GM21528 (cell line): ENCODE measurements at regions not wholly inside any gene's neighbourhood (a gene's known extent, or its start where the extent isn't known, plus 50 kb on each side); places are given as distances from the start of the nearest gene placed in this dataset.
"Not testable (repeated sequence)": the region's sequence is repeated elsewhere in the genome, so short reads cannot be mapped to it uniquely, and the experiment has no call there.

Experiments used
- ATAC-seq: cut with Tn5 transposase; IDR thresholded peaks from one replicate; pipeline ENCODE4 v1.9.1; 2021; ENCODE audit warnings: mild to moderate bottlenecking, moderate library complexity; ENCODE audit not compliant: unreplicated experiment, low FRiP score

DNA sequence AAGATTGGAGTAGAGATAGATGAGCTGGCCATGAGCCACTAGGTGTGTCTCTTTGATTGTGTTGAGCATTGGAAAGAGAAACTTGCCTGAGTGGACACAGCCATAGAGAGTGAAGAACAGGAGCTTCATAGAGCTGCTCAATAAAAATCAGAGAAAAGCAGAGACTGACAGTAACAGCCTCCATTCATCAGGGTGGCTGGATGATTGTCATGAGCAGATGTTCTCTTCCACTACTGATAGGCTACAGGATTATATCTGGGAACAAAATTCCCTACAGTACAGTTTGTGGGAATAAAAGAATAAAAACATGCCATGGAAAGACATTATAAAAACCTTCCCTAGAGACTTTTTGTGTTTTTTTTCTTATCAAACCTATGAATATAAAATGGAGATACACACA lies 404.8 kb upstream of the ACVR2A start:
- no peak for ATAC-seq

DNA sequence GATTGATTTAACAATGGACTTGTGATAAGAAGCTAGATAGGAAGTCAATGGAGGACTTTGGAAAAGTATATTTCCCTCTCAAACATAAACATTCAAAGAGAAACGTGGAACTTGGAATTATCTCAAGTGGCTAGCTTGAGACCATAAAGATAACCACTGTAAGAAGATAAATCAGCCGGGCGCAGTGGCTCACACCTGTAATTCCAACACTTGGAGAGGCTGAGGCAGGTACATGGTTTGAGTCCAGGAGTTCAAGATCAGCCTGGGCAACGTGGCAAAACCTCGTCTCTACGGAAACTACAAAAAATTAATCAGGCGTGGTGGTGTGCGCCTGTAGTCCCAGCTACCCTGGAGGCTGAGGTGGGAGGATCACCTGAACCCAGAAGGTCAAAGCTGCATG lies 405.9 kb upstream of the ACVR2A start:
- ATAC-seq, result no peak

DNA sequence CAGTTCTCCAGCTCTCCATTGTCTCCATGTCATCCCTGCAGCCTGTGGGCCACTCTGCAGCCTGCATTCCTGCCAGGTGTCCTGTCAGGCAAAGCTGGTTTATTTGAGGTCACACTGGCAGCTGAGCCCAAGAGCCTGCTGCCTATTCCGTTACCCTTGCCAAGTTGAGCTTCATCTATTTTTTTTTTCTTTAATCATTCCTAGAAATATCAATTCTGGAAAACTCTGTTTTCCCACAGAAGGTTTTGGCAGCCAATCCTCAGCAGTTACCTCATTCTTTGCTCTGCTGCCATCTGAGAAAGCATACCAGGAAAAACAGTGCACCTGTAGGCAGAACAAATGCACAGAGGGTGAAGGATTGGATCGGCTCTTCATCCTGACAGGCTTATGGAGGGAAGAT lies 411.0 kb upstream of the ACVR2A start:
- no peak for ATAC-seq

DNA sequence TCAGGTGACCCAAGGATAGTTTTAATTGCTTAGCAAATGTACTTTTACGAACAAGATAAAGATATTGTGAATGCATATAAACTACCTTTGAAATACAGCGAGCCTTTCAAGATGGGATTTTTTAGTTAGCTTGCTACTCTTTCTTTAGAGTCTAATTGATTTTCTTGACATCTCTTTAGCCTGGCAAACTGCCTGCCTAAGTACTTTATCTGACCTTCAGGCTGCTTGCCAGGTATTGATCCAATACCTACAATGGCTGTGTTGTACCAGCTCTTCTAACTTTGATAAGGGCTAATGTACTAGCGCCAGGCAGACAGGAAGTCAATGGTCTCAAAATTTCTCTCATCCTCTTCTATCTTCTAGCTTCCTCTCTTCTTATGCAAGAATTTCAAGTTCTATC lies 414.4 kb upstream of the ACVR2A start:
- no peak for ATAC-seq

DNA sequence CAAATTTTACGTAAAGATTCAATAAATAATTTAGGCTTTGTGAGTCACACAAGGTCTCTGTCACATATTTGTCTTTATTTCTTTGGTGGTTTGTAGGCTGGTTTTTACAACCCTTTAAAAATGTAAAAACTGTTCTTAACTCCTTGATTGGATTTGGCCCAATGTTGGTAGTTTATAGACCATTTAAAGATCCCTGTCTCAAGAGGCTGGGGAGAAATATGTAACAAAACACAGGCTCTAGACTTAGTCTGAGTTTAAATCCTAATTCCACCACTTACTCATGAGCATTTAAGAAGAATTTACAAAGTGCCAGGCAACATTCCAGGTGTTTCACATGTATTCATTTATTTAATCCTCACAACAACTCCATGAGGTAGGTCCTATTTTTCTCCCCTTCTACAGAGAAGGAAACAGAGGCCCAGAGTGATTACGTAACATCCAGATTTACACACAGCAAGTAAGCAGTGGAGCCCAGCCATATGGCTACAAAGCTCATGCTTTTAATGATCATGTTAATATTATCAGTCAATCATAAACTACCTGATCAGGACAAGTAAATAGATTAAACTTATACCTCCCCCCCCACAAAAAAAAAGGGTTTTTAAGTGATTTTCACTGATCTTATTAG lies 416.6 kb upstream of the ACVR2A start:
- ATAC-seq, result no peak

DNA sequence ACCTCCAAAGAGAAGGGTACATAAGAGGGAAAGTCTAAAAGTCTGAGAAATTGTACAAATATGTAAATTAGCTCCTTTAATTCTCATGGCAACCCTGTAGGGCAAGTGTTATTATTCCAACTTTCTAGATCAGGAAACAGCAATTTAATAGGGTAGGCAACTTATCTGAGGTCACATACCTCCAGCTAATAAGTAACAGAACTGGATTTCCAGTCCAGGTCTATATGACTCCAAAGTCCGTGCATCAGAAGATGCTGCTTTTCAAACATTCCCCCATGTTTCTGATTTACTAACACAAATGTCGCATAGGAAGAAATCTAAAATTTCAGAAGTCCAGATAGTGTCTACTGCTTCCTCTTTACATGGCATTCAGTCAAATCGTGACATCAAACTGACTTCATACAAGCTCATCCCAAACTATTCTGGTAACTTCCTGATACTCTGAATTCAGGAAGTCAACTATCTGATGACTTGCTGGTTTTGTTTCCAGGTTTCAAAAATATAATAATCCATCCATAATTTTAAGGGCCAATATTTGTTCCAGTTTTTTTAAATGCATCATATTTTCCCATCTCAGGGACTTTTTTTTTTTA lies 419.3 kb upstream of the ACVR2A start:
- no peak for ATAC-seq

DNA sequence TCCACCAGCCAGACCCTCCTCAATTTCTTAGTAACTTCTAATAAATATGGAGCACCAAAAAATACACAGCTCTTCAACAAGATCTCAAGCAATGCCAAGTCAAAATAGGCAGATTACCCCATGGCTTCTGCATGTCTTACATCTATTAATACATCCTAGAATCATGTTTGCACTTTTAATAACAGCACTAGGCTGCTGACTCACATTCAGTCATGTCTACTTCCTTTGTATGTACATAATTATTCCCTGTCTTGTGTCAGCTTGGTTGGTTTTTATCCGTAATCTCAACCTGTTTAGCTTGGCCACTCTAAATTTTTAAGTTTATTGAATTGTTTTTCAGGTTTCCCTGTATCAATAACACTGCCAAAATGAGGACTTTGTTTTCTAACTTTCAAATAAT lies 420.1 kb upstream of the ACVR2A start:
- no peak for ATAC-seq

DNA sequence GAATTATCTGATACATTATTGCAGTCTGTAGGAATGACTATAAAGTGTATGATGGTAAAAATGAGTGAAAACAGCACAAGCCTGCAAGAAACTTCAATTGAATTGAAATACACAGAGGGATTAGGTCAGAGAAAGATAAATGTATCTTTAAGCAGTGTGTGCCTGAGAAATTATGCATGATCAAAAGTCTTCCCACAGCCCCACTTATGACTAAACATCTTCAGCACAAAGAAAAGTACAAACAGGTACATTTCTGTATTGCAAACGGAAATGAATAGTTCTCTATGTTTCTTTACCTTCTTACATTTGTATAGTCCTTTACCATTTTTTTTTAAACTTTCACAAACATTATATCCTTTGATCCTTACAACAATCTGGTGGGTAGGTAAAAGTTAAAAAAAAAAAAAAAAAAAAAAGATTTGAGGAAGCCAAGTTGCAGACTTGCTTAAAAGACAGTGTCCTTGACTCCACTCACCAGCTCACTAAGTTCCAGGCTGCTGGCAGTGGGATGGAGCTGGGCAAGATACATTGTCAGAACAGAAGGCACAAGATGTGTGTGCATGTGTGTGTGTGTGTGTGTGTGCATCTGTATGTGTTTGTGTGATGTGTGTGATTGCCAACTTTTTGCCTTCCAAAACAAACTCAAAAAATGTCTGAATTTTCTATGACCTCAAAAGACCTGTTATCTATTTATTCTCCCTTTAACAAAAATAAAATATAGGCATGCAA lies 423.7 kb upstream of the ACVR2A start:
- no peak for ATAC-seq

DNA sequence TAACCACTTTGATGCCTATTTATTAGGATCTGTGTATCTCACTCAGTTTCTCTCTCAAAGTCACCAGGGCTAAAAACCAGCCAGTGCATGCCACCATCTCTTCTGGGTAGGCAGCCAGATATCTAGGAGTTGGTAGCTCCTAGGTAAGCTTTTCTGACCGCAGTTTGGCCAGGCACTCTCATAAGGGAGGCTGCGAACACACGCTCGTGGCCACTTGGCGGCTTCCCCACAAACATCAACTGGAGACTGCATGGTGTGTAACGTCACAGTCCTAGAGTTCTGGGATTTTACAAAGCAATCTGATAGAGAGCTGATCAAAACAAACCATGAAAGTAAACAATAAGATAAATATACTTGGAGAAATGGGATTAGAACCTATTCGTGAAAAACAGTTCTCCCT lies 424.3 kb upstream of the ACVR2A start:
- ATAC-seq, result no peak

DNA sequence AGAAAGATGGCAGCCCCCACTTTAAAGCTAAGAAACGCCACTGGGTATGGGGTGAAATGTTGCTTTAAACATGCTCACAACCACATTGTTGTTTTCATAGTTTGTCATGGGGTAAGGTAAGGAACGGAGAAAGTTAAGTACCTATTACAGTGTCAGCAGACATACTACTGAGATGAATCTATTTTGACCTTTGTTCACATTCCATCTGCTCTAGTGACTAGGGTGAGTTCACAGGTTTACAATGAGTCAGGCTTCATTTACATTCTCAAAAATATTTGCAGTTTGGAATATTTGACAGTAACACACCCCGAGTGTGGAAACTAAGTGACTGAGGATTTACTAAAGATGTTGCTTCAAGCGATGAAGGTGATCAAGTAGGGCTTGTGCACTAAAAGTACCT lies 428.7 kb upstream of the ACVR2A start:
- ATAC-seq, result no peak

DNA sequence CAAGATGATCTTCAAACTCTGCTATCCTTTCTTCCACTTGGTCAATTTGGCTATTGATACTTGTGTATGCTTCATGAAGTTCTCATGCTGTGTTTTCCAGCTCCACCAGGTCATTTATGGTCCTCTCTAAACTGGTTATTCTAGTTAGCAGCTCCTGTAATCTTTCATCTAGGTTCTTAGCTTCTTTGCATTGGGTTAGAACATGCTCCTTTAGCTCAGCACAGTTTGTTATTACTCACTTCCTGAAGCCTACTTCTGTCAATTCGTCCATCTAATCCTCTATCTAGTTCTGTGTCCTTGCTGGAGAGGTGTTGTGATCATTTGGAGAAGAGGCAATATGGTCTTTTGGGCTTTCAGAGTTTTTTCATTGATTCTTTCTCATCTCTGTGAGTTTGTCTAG lies 430.2 kb upstream of the ACVR2A start:
- ATAC-seq, result not testable (repeated sequence)

DNA sequence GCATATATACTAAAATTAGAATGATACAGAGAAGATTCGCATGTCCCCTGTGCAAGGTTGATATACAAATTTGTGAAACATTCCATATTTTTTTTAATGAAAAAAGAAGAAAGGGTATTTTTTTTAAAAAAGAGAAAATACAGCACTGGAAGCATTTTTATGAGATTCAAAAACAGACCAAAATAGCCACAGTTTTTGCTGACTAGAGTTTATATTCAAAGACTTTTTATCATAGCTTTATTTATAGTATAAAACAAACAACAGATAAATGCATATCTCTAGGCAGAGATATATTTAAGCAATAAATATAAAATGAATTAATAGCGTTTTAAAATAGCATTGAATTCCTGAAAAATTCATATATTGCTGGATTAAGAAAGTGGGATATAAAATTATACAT lies 436.5 kb upstream of the ACVR2A start:
- no peak for ATAC-seq

DNA sequence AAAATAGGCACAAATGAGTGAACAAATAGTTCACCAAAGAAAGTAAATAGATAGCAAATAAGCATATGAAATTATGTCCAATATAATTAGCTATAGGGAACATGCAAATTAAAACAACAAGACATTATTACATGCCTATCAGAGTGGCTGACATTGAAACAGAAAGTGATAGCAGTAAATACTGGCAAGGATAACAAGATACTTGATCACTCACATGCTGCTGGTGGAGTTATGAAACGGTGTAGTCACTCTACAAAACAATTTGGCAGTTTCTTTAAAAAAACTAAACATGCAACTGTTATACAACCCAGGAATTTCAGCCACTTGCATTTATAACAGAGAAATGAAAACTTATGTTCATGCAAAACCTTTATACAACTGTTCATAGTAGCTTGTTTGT lies 439.2 kb upstream of the ACVR2A start:
- no peak for ATAC-seq

DNA sequence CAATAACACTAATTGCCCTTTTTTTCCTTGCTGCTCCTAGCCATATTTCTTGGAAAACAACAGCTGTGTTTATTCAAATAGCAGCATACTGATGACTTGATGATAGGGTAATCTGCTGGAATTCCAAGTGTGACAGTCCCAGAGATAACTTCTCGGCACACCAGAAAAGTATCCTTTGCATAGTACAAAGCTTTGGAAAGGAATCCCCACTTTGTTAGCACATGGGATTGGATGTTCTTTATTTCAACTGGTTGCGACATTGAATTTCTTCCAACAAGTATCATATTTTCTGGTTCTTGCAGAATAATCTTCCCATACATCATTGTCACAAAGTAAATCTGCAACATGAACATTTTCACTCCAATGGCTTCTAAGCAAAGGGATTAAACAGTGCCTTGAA lies 445.8 kb upstream of the ACVR2A start:
- ATAC-seq, result no peak

DNA sequence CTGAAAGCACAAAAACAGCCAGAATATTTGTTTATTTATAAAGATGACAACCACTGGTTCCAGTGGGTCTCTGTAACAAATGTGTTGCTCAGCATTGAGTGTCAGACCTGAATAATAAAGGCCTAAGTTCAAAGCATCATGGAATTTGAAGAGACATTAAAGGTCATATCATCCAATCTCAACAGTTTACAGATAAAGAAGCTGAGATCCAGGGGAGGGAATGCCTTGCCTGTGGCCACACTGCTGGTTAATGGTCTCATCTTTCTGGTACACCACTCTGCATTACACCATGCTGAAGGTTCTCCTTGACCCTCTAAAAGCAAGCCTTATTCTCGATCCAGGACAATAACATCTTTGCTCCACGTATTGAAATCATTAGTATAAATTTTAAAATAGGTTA lies 446.5 kb upstream of the ACVR2A start:
- no peak for ATAC-seq

DNA sequence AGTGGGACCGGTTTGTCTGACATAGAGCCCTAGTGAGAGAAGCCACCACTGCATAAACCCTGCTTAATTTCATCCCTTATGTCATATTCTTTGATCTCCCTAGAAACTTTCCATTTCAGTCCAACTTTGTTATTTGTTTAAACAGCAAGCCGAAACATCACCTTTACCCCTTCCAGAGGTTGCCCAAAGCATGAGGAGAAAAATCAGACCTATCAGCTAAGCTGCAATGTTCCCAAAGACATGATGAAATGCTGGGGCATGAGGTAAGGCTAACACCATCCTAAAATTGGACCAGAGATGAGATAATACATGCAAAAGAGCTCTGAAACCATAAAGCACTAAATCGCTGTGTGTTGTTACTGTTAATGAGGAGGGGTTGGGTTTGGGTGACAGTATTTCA lies 447.9 kb upstream of the ACVR2A start:
- ATAC-seq, result no peak

DNA sequence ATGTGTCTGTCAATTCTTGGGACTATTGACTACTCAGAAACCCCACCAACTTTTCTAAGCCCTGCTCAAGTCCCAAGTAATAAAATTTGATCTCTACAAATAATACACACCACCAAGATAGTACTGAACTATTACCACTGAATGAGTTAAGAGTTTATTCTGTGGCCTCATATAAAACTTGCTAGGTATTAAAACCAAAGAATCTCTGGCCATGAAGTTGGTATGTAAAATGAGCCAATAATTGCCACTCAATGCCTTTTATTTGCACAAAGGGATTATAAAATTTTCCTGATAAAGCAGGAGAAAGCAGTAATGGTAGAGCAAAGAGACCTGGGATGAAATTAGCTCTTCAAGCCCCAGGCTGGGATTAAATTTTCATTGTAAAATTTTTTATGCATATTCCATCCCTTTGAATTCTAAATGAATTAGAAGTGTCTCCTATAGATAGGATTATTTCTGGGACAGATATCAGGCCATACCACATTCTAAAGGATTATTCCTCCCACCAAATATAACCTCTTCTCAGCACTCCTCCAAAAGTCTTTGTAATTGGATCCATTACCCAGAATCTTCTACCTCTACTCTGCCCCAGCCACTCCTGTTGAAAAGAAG lies 450.5 kb upstream of the ACVR2A start:
- ATAC-seq, result no peak

DNA sequence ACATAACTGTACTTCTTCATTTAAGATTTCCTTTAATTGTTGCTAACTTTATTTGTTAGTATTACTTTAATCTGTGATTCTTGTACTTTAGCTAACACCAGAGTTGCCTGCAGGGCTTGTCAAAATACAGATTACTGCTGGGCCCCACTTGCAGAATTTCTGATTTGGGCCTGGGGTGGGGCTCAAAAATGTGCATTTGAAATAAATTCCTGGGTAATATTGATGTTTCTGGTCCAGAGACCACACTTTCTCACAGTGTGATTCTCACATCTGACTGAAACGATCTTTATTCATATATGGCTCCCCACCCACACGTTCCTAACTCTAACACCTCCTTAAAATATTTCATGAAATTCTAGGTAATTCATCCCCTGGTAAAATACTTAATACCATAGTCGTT lies 452.6 kb upstream of the ACVR2A start:
- ATAC-seq, result no peak

DNA sequence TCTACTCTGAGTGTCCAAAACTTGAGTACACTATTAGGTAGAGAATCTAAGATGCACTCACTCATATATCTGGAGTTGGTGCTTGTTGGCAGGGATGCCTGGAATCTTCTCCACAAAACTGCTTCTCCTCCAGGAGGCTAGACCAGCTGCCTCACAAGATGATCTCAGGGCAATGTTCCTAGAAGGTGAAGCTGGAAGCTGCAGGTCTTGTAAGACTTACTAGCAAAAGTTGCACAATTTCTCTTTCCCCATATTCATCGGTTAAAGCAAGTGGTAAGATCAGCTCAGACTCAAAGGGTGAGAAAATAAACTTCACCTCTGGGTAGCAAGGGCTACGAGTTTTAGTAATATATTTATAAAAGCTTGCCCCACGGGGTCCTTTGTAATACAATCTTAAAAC lies 454.4 kb upstream of the ACVR2A start:
- no peak for ATAC-seq

DNA sequence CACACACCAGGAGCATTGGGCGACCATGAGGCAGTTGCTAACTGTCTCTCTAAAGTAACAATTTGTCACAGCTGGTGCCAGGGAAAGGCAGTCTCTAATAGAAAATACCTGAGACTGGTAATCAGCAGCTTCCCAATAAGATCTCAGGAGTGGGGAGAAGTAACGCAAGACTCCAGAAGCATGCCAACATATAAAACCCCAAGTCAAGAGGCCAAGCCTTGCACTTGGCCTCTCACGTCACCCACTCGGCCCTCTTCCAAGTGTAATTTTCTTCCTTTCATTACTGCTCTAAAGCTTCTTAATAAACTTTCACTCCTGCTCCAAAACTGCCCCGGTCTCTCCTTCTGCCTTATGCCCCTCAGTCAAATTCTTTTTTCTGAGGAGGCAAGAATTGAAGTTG lies 455.6 kb upstream of the ACVR2A start:
- ATAC-seq, result no peak

DNA sequence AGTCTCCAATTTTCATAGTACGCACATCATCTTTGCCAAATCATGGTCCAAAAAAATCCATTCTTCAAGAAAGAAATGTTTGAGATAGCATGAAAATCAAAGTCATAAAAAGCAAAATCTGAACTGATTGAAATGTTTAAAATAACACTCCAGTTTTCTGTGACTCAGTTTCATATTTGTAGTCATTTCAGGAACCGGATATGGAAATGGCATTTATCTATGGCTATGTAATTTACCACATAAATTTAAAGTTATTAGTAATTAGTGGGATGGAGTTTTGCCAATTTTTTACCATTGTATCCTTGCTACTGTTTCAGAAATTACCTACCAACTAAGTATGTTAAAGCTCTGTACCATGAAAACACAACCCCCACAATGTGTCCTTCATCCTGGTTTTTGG lies 456.6 kb upstream of the ACVR2A start:
- ATAC-seq, result no peak

DNA sequence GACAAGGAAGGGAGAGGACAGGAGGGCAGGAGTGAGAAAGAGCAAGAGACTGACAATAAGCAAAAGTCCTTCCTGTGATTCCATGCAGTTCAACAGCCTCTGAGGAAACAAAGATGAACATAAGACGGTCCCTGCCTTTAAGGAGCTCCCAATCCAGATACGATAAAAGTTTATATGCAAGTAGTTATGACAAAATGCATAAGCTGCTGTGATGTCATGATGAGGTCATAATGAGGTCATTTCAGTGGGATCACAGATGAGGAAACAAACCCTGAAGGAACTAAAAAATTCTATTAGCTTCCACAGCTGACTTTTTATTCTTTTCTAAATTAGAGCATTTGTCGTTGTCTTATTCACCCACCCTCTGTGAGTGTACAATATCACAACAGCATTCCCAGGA lies 458.5 kb upstream of the ACVR2A start:
- no peak for ATAC-seq
